ENCODE measurements at regions not wholly inside any gene's neighbourhood (a gene's known extent, or its start where the extent isn't known, plus 50 kb on each side); places are given as distances from the start of the nearest gene placed in this dataset.

DNA sequence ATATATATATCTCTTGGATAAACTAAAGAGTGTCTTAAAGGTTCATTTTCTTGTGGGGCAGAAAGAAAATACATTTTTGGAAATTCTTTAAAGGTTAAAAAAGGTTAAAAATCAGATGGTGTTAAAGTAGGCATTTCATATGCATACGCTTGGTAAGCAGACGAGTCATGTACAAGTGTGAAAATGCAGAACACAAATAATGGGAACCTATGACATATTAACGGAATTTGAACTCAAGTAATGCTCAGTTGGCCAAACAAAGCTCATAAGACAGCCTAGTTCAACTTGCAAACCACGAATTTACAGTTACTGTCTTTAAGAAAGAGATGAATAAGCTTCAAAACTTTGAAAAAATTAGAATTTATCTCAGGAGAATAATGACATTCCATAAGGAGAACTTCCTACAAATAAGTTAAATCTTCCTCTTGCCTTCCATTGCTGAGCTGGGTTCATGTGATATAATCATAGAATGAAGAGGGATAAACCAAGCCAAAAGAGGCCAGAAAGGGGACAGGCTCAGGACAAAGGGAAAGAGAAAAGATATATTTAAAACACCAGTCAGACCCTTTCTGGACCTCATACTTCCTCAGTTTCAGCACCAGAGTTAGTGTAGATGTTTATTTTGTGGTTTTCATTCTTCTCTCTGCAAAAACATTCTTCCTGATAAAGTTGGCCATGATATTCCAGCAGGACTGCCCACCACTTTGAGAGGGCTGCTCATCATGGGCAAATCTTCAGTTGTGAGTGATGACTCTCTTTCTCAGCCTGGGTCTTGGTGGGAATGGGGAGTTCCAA, 256.7 kb upstream of the CD180 start (continued):
- TF ChIP-seq STAT1 (conservative IDR thresholded peaks at IDR 0.05) (no peak), NFYB (IDR thresholded peaks at IDR 0.05; ENCODE audit: insufficient read depth, low read depth, low read length) (no peak)

DNA sequence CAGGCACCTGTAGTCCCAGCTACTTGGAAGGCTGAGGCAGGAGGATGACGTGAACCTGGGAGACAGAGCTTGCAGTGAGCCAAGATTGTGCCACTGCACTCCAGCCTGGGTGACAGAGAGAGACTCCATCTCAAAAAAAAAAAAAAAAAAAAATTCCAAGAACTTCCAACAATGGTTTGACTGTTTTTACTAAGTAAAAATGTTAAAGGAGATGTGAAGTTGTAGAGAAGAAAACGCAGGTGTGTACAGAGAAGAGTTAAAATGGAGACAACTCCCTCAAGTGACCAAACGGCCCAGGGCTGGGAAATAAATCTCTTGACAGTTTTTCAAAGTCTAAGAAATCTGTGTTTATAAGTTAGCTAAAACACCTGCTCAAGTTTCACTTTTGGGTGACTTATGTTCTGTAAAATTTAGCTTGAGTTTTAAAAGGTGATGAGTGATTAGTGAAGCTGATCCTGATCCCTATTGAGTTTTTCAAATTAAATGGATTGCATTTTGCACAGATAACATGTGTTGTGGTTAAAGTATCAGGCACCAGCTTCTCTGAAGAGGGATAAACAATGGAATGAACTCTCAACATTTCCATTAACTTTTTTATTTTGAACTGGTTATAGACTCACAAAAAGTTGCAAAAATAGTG, 255.2 kb upstream of the CD180 start:
- SMC1A ChIA-PET (ENCODE audit: uncharacterized antibody, unreplicated experiment): interaction anchor here (0.6 kb wide), 1 partner anchor 915 kb away, joined by 3 read pairs; no protein-coding TSS in a partner anchor
- DNase-seq (ENCODE audit: low read depth, low spot score) (no peak), ATAC-seq (peak; percentile 36), FAIRE-seq (no peak)
- TF ChIP-seq SP1 (IDR thresholded peaks at IDR 0.05; ENCODE audit: low read depth, low read length): no peak
- TF ChIP-seq CBFB (IDR thresholded peaks at IDR 0.05; ENCODE audit: low read depth): no peak
- TF ChIP-seq, protein P1, sequence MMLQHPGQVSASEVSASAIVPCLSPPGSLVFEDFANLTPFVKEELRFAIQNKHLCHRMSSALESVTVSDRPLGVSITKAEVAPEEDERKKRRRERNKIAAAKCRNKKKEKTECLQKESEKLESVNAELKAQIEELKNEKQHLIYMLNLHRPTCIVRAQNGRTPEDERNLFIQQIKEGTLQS (IDR thresholded peaks at IDR 0.05; ENCODE audit: borderline replicate concordance, extremely low read depth, low read depth, low read length): no peak
- TF ChIP-seq ZNF274 (IDR thresholded peaks at IDR 0.05; ENCODE audit: insufficient read depth, insufficient read length): no peak
- TF ChIP-seq ZNF217 (IDR thresholded peaks at IDR 0.05): no peak
- H3K9ac ChIP-seq (ENCODE audit: control insufficient read depth, insufficient read depth, low read length): no peak overlapping the region
- H2AFZ ChIP-seq (ENCODE audit: control insufficient read depth, low read depth, low read length): no peak overlapping the region
- CTCF ChIA-PET: interaction anchor here (0.6 kb wide), 1 partner anchor 74 kb away, joined by 3 read pairs; no protein-coding TSS in a partner anchor
- H3K36me3 ChIP-seq (ENCODE audit: control insufficient read depth in 2 of 2, insufficient read depth in 2 of 2, low read length in 1 of 2): no peaks in the 10 kb centered on the region
- no TSS peak for BruUV-seq (replicated peaks)
- intact Hi-C loops (cut with micrococcal nuclease; ENCODE audit: unreplicated experiment): no loop called here
- H3K4me2 ChIP-seq (ENCODE audit: control insufficient read depth, insufficient read depth): no peak overlapping the region
- H3K4me1 ChIP-seq (ENCODE audit: control insufficient read depth, insufficient read depth, low read length): no peaks in the 10 kb centered on the region
- POLR2A ChIA-PET: interaction anchor here (0.7 kb wide), 1 partner anchor 168 kb away, joined by 5 read pairs; no protein-coding TSS in a partner anchor
- RAD21 ChIA-PET (ENCODE audit: unreplicated experiment): interaction anchor here (0.8 to 1.6 kb wide), 2 partner anchors 795 to 835 kb away, joined by 3 to 4 read pairs; no protein-coding TSS in a partner anchor
- in situ Hi-C loops (cut with MboI): no loop called here
- no peaks in the 10 kb centered on the region for H3K79me2 ChIP-seq (ENCODE audit: control insufficient read depth, insufficient read depth, low read length)
- WGBS (ENCODE audit: insufficient coverage, insufficient replicate concordance, low lambda C conversion rate, missing lambda C conversion rate): 9% methylated on average over 3 of the region's 3 CpGs
- no peak overlapping the region for H3K27ac ChIP-seq (ENCODE audit: control insufficient read depth, insufficient read depth)
- no peaks in the 10 kb centered on the region for H3K27me3 ChIP-seq (replicated peaks in 1 of 2; ENCODE audit: control insufficient read depth in 2 of 2, insufficient read depth in 2 of 2, low read length in 1 of 2)
- H3K4me3 ChIP-seq: no peak overlapping the region
- H3K9me3 ChIP-seq (replicated peaks; ENCODE audit: control insufficient read depth, insufficient read depth, low read length): no peaks in the 10 kb centered on the region
- H4K20me1 ChIP-seq (ENCODE audit: control insufficient read depth, insufficient read depth): no peaks in the 10 kb centered on the region
